Liver (tissue), 3 donors: ENCODE measurements at regions not wholly inside any gene's neighbourhood (a gene's known extent, or its start where the extent isn't known, plus 50 kb on each side); places are given as distances from the start of the nearest gene placed in this dataset.

Experiments
- CTCF ChIP-seq: fragments of 150-350 bp; IDR thresholded peaks from 2 replicates; pipeline ENCODE4 v1.5.1; 2017; ENCODE audit warnings: improper control_type of control experiment, low read depth, low read length; ENCODE audit not compliant: missing input control
- GABPA ChIP-seq, 2 donors: IDR thresholded peaks in 1 of 2; conservative IDR thresholded peaks in 1 of 2; 2 replicates each; pipeline ENCODE4 v1.6.1; 2016; ENCODE audit warnings: antibody characterized with exemption in 2 of 2, mild to moderate bottlenecking in 1 of 2, moderate library complexity in 1 of 2
- NR2F2 ChIP-seq: IDR thresholded peaks from 2 replicates; pipeline ENCODE4 v1.6.1; 2016; ENCODE audit warnings: antibody characterized with exemption
- RAD21 ChIP-seq, 2 donors: IDR thresholded peaks; 2 replicates each; pipeline ENCODE4 v1.6.1; 2016; ENCODE audit warnings: antibody characterized with exemption in 2 of 2, mild to moderate bottlenecking in 2 of 2
- RXRA ChIP-seq, 2 donors: IDR thresholded peaks; 2 replicates each; pipeline ENCODE4 v1.6.1; 2017 to 2018; ENCODE audit warnings: antibody characterized with exemption in 2 of 2, mild to moderate bottlenecking in 1 of 2
- TAF1 ChIP-seq: conservative IDR thresholded peaks from 2 replicates; pipeline ENCODE4 v1.6.1; 2016; ENCODE audit warnings: antibody characterized with exemption, mild to moderate bottlenecking
- YY1 ChIP-seq: IDR thresholded peaks from 2 replicates; pipeline ENCODE4 v1.6.1; 2016; ENCODE audit warnings: antibody characterized with exemption, mild to moderate bottlenecking
- TF ChIP-seq, protein P1 (sequence below): IDR thresholded peaks from 2 replicates; pipeline ENCODE4 v1.6.1; 2016; ENCODE audit warnings: antibody characterized with exemption, mild to moderate bottlenecking
- donor health status: healthy.
- donor health status: healthy.

DNA sequence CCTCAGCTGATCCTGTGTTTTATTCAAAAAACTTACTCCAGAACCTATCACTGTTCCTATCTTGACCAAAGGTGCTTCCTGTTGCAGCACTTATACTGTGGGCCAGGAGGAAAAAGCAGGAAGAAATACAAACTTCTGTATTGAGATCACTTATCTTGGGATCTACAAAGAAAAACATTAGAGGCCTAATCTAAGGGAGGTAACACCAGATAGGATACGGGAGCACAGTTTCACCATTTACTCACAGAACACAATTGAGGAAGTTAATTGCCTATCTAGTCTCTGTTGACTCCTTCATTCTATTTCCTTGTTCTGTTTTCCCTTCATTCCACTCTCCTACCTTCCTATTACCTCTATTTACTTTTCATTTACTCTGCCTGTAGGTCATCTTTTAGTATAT, 287.2 kb upstream of the LINC00305 start:
- TF ChIP-seq CTCF = no peak
- TF ChIP-seq YY1 = no peak
- TF ChIP-seq GABPA (IDR thresholded peaks at IDR 0.05 in 1 of 2, conservative IDR thresholded peaks at IDR 0.05 in 1 of 2) = no peak
- no peak for TF ChIP-seq RAD21 (IDR thresholded peaks at IDR 0.05)
- TF ChIP-seq TAF1 = no peak
- TF ChIP-seq, protein P1, sequence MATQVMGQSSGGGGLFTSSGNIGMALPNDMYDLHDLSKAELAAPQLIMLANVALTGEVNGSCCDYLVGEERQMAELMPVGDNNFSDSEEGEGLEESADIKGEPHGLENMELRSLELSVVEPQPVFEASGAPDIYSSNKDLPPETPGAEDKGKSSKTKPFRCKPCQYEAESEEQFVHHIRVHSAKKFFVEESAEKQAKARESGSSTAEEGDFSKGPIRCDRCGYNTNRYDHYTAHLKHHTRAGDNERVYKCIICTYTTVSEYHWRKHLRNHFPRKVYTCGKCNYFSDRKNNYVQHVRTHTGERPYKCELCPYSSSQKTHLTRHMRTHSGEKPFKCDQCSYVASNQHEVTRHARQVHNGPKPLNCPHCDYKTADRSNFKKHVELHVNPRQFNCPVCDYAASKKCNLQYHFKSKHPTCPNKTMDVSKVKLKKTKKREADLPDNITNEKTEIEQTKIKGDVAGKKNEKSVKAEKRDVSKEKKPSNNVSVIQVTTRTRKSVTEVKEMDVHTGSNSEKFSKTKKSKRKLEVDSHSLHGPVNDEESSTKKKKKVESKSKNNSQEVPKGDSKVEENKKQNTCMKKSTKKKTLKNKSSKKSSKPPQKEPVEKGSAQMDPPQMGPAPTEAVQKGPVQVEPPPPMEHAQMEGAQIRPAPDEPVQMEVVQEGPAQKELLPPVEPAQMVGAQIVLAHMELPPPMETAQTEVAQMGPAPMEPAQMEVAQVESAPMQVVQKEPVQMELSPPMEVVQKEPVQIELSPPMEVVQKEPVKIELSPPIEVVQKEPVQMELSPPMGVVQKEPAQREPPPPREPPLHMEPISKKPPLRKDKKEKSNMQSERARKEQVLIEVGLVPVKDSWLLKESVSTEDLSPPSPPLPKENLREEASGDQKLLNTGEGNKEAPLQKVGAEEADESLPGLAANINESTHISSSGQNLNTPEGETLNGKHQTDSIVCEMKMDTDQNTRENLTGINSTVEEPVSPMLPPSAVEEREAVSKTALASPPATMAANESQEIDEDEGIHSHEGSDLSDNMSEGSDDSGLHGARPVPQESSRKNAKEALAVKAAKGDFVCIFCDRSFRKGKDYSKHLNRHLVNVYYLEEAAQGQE = no peak
- no peak for TF ChIP-seq RXRA (IDR thresholded peaks at IDR 0.05)
- TF ChIP-seq NR2F2 = no peak
